ENCODE measurements at regions not wholly inside any gene's neighbourhood (a gene's known extent, or its start where the extent isn't known, plus 50 kb on each side); places are given as distances from the start of the nearest gene placed in this dataset.

DNA sequence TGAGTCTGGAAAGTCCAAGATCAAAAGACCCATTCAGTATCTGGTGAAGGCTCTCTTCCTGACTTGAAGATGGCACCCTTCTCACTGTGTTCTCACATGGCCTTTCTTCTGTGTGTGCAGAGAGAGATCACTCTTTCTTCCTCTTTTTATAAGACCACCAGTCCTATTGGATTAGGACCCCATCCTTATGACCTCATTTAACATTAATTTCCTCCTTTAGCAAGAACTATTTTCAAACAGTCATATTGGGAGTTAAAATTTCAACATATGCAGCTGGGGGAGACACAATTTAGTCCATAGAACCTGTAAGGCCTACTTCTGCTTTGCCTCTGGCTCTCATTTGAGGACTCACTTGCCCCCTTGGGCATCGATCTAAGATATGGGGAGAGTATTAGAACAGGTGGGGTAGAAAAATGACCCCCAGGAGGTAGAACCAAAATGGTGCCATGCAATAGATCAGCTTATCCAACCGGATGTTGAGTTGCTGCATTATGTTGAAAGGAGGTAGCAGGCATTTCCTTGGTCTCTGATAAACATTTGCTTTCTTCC, 78.4 kb upstream of the ATXN1 start:
- TF ChIP-seq, protein P1, sequence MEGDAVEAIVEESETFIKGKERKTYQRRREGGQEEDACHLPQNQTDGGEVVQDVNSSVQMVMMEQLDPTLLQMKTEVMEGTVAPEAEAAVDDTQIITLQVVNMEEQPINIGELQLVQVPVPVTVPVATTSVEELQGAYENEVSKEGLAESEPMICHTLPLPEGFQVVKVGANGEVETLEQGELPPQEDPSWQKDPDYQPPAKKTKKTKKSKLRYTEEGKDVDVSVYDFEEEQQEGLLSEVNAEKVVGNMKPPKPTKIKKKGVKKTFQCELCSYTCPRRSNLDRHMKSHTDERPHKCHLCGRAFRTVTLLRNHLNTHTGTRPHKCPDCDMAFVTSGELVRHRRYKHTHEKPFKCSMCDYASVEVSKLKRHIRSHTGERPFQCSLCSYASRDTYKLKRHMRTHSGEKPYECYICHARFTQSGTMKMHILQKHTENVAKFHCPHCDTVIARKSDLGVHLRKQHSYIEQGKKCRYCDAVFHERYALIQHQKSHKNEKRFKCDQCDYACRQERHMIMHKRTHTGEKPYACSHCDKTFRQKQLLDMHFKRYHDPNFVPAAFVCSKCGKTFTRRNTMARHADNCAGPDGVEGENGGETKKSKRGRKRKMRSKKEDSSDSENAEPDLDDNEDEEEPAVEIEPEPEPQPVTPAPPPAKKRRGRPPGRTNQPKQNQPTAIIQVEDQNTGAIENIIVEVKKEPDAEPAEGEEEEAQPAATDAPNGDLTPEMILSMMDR (IDR thresholded peaks at IDR 0.05): no peak
- TF ChIP-seq MAZ (IDR thresholded peaks at IDR 0.05; ENCODE audit: borderline replicate concordance, low read depth, low read length) (no peak), POLR2A (IDR thresholded peaks at IDR 0.05; ENCODE audit: low read length) (no peak), SMC3 (IDR thresholded peaks at IDR 0.05) (no peak), RAD21 (conservative IDR thresholded peaks at IDR 0.05 in 1 of 2, IDR thresholded peaks at IDR 0.05 in 1 of 2) (no peak), EP300 (IDR thresholded peaks at IDR 0.05) (no peak), BHLHE40 (IDR thresholded peaks at IDR 0.05; ENCODE audit: low read depth, low read length) (no peak), EHMT2 (IDR thresholded peaks at IDR 0.05; ENCODE audit: low read depth) (no peak), HEYL (CRISPR knock-in tag; IDR thresholded peaks at IDR 0.05) (no peak)
- TF ChIP-seq, protein P2, sequence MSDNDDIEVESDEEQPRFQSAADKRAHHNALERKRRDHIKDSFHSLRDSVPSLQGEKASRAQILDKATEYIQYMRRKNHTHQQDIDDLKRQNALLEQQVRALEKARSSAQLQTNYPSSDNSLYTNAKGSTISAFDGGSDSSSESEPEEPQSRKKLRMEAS (IDR thresholded peaks at IDR 0.05): no peak
